Lower lobe of right lung (tissue), 2 donors: ENCODE measurements at regions not wholly inside any gene's neighbourhood (a gene's known extent, or its start where the extent isn't known, plus 50 kb on each side); places are given as distances from the start of the nearest gene placed in this dataset.

Experiments
- ATAC-seq, 2 donors: fragments of 200-7000 bp; cut with Tn5 transposase; one replicate each; pipeline ENCODE4 v1.9.1; 2020 to 2022; ENCODE audit warnings: mild to moderate bottlenecking in 2 of 2, moderate library complexity in 2 of 2
- DNase-seq: peaks from one replicate; pipeline ENCODE4 v3.0.0-alpha.2; 2020
- H3K27ac ChIP-seq: fragments of 200-600 bp; one replicate; pipeline ENCODE4 v1.8.0; 2022
- H3K27me3 ChIP-seq: fragments of 200-600 bp; one replicate; pipeline ENCODE4 v1.8.0; 2022; ENCODE audit warnings: low read depth
- H3K36me3 ChIP-seq: fragments of 200-600 bp; one replicate; pipeline ENCODE4 v1.8.0; 2022; ENCODE audit warnings: mild to moderate bottlenecking
- H3K4me1 ChIP-seq: fragments of 200-600 bp; one replicate; pipeline ENCODE4 v1.8.0; 2022
- H3K4me3 ChIP-seq: fragments of 200-600 bp; one replicate; pipeline ENCODE4 v1.8.0; 2022; ENCODE audit warnings: mild to moderate bottlenecking
- H3K9me3 ChIP-seq: fragments of 200-600 bp; one replicate; pipeline ENCODE4 v1.8.0; 2022
- intact Hi-C: fragments of 100-400 bp; cut with DNase I; formaldehyde crosslinking; loops from one replicate; pipeline ENCODE4 v1.11.0; 2022
- TF ChIP-seq, protein P1 (sequence below): fragments of 200-600 bp; IDR thresholded peaks from one replicate; pipeline ENCODE4 v1.8.0; 2022; ENCODE audit warnings: antibody characterized with exemption, mild to moderate bottlenecking
- donor health status: DM: no; HTN: yes; CAD: no; lungs with severe emphysema.

DNA sequence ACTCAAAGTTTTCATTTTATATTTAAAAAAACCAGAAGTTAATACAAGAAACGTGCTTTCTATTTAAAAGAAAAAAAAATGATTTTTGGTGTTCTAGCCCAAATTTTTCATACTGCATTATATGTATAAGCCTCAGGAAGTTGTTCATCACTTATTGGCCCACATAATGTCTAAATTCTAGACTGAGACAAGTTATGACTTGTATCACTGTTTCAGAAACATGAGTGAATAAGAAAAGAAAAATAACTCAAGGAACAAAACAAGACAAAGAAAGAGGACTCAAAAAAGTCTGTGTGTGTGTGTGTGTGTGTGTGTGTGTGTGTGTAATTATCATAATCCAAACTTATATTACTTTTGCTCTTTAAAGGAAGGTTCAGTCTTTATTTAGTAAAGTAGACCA is 929.8 kb downstream of the GALC start:
- TF ChIP-seq, protein P1, sequence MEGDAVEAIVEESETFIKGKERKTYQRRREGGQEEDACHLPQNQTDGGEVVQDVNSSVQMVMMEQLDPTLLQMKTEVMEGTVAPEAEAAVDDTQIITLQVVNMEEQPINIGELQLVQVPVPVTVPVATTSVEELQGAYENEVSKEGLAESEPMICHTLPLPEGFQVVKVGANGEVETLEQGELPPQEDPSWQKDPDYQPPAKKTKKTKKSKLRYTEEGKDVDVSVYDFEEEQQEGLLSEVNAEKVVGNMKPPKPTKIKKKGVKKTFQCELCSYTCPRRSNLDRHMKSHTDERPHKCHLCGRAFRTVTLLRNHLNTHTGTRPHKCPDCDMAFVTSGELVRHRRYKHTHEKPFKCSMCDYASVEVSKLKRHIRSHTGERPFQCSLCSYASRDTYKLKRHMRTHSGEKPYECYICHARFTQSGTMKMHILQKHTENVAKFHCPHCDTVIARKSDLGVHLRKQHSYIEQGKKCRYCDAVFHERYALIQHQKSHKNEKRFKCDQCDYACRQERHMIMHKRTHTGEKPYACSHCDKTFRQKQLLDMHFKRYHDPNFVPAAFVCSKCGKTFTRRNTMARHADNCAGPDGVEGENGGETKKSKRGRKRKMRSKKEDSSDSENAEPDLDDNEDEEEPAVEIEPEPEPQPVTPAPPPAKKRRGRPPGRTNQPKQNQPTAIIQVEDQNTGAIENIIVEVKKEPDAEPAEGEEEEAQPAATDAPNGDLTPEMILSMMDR, result no peak
- intact Hi-C loops, result no loop called here
- H3K27ac ChIP-seq, result no peak overlapping the region
- no peaks in the 10 kb centered on the region for H3K36me3 ChIP-seq
- no peaks in the 10 kb centered on the region for H3K9me3 ChIP-seq
- H3K4me1 ChIP-seq, result no peaks in the 10 kb centered on the region
- H3K4me3 ChIP-seq, result no peak overlapping the region
- DNase-seq (no peak), ATAC-seq (no peak)
- no peaks in the 10 kb centered on the region for H3K27me3 ChIP-seq

DNA sequence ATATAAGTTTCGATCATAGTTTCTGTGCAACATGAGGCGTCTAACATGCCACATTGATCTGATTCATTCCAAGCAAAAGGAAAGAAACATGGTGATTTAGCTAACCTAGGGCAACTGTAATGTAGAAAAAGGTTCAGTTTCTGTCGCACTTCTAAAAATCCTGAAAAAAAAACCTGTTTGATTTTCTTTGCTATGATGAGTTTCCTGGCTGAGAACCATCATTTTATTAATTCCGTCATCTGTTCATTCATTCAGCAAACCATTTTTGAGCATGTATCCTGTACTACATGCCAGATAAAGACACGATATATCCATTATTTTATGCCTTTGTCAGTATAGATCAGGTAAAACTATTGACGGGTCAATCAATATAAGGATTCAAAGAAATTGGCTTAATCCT is 932.6 kb downstream of the GALC start:
- Histone ChIP-seq H3K36me3 (no peaks in the 10 kb centered on the region), H3K27me3 (no peaks in the 10 kb centered on the region), H3K4me1 (no peaks in the 10 kb centered on the region), H3K4me3 (no peak overlapping the region), H3K9me3 (no peaks in the 10 kb centered on the region), H3K27ac (no peak overlapping the region)
- TF ChIP-seq, protein P1, result no peak
- ATAC-seq, result no peak
- intact Hi-C loops, result no loop called here
- no peak for DNase-seq

DNA sequence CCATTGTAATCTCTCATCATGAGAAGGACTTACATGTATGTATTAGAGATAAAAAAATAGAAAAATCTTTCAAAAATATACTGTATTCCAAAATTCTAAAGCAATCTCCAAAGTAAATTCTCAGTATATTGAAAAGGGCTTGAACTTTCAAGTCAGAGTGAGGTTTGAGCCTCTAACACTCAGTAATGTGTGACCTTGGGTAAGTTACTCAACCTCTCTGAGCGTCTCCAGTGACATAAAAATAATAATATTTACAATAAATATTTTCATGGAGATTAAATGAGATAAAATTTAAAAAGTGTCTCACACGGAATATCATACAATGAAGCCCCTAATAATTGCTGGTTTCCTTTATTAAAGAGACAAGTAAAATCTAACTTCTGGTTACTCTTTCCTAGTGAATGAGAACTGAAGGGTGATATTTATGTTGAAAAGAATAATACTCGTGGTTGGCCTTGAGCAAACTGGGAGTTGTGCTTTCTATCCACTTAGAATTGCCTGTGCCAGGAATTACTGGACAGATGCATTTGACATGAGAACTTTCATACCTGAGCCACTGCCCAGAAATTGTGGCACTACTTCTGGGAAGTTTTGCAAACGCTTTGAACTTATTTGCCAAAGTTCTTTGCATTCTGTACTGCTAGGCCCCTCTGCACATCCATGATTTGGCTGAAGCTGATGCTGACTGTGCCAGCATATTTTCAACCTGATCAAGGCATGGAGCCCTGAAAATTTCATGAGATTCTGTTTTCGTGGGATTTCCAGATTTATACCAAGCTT is 933.7 kb downstream of the GALC start:
- no peak overlapping the region for H3K27ac ChIP-seq
- no peaks in the 10 kb centered on the region for H3K9me3 ChIP-seq
- TF ChIP-seq, protein P1, result no peak
- ATAC-seq (peak in 1 of 2 donors; percentile 41), DNase-seq (no peak)
- H3K36me3 ChIP-seq, result no peaks in the 10 kb centered on the region
- no peaks in the 10 kb centered on the region for H3K4me1 ChIP-seq
- no peak overlapping the region for H3K4me3 ChIP-seq
- no peaks in the 10 kb centered on the region for H3K27me3 ChIP-seq
- intact Hi-C loops, result no loop called here

DNA sequence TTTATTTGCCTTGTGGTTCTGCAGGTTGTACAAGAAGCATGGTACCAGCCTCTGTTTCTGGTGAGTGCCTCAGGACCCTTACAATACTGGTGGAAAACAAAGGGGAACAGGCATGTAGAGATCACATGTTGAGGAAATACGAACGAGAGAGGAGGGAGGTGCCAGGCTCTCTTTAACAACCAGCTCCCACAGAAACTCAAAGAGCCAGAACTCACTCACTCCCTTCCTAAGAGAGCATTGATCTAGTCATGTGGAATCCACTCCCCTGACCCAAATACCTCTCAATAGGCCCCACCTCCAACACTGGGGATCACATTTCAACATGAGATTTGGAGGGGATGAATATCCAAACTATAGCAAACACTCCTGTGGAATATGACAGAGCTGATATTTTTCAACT is 938.0 kb downstream of the GALC start:
- no peak for ATAC-seq
- Histone ChIP-seq H3K27me3 (no peaks in the 10 kb centered on the region), H3K27ac (no peak overlapping the region), H3K9me3 (no peaks in the 10 kb centered on the region), H3K4me1 (no peaks in the 10 kb centered on the region), H3K4me3 (no peak overlapping the region), H3K36me3 (no peaks in the 10 kb centered on the region)
- TF ChIP-seq, protein P1, result no peak
- intact Hi-C loops, result no loop called here
- no peak for DNase-seq

DNA sequence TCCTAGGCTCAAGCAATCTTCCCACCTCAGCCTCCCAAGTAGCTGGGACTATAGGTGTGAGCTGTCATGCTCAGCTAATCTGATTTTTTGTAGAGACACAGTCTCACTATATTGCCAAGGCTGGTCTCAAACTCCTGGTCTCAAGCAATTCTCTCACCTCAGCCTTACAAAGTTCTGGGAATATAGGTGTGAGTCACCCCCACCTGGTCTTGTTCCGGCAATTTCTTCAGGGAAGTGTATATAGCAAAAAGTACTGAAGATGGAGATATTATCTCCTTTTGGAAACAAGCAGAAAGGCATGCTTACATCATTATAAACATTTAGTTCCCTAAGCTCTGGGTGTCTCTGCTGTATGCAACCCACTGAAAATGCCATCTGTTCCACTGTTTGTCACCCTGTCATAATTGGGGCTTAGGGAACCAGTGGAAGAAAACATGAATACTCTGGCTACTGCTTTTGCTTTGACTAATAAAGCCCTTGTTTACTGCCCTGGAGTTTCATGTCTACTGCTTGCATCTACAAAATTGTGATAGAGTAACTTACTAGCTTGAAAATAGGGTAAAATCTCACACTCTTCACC is 940.2 kb downstream of the GALC start:
- no peaks in the 10 kb centered on the region for H3K27me3 ChIP-seq
- H3K4me3 ChIP-seq, result no peak overlapping the region
- DNase-seq (no peak), ATAC-seq (no peak)
- no peaks in the 10 kb centered on the region for H3K36me3 ChIP-seq
- no peaks in the 10 kb centered on the region for H3K9me3 ChIP-seq
- no peaks in the 10 kb centered on the region for H3K4me1 ChIP-seq
- intact Hi-C loops, result no loop called here
- TF ChIP-seq, protein P1, result no peak
- no peak overlapping the region for H3K27ac ChIP-seq
